ENCODE measurements at regions not wholly inside any gene's neighbourhood (a gene's known extent, or its start where the extent isn't known, plus 50 kb on each side); places are given as distances from the start of the nearest gene placed in this dataset.

GRCh38 chr9:82808478-82808877 lies 254.5 kb downstream of the RASEF start:
- Histone ChIP-seq H3K9ac (ENCODE audit: low read depth, low read length, poor library complexity, severe bottlenecking) (no peak overlapping the region), H4K20me1 (ENCODE audit: insufficient read depth, low read length, poor library complexity, severe bottlenecking) (no peaks in the 10 kb centered on the region), H2AFZ (ENCODE audit: low read length) (no peak overlapping the region), H3K4me2 (ENCODE audit: low read depth, low read length, poor library complexity, severe bottlenecking) (no peak overlapping the region), H3F3A (ENCODE audit: low read depth) (no peaks in the 10 kb centered on the region), H3K9me3 (ENCODE audit: insufficient read depth, low read depth, low read length) (no peaks in the 10 kb centered on the region), H3K9me2 (replicated peaks; ENCODE audit: low read depth, low read length) (no peaks in the 10 kb centered on the region), H3K79me2 (ENCODE audit: insufficient read depth, low read length) (no peaks in the 10 kb centered on the region), H3K27me3 (ENCODE audit: insufficient read depth, low read length, poor library complexity, severe bottlenecking) (no peaks in the 10 kb centered on the region), H3K4me3 (ENCODE audit: low read length, poor library complexity, severe bottlenecking) (no peak overlapping the region), H3K4me1 (ENCODE audit: insufficient read depth, low read length, poor library complexity, severe bottlenecking) (peaks cover 37% of the 10 kb centered on the region), H3K36me3 (ENCODE audit: insufficient read depth, low read length) (no peaks in the 10 kb centered on the region)
- no peak for TF ChIP-seq EZH2phosphoT487 (IDR thresholded peaks at IDR 0.05; ENCODE audit: borderline replicate concordance)
- no peak for TF ChIP-seq CTCF (conservative IDR thresholded peaks at IDR 0.05; ENCODE audit: low read length)

GRCh38 chr9:82810915-82811314 lies 252.0 kb downstream of the RASEF start:
- peaks cover 28% of the 10 kb centered on the region for H3K4me1 ChIP-seq (ENCODE audit: insufficient read depth, low read length, poor library complexity, severe bottlenecking)
- H3K4me2 ChIP-seq (ENCODE audit: low read depth, low read length, poor library complexity, severe bottlenecking) = no peak overlapping the region
- no peaks in the 10 kb centered on the region for H3K9me3 ChIP-seq (ENCODE audit: insufficient read depth, low read depth, low read length)

GRCh38 chr9:82819260-82819659 lies 243.7 kb downstream of the RASEF start:
- no peaks in the 10 kb centered on the region for H3K9me2 ChIP-seq (replicated peaks; ENCODE audit: low read depth, low read length)
- no peaks in the 10 kb centered on the region for H3F3A ChIP-seq (ENCODE audit: low read depth)
- H4K20me1 ChIP-seq (ENCODE audit: insufficient read depth, low read length, poor library complexity, severe bottlenecking) = no peaks in the 10 kb centered on the region
- no peaks in the 10 kb centered on the region for H3K79me2 ChIP-seq (ENCODE audit: insufficient read depth, low read length)
- no peak overlapping the region for H3K9ac ChIP-seq (ENCODE audit: low read depth, low read length, poor library complexity, severe bottlenecking)
- H3K36me3 ChIP-seq (ENCODE audit: insufficient read depth, low read length) = no peaks in the 10 kb centered on the region
- H3K27me3 ChIP-seq (ENCODE audit: insufficient read depth, low read length, poor library complexity, severe bottlenecking) = no peaks in the 10 kb centered on the region
- H2AFZ ChIP-seq (ENCODE audit: low read length) = no peak overlapping the region
- H3K4me2 ChIP-seq (ENCODE audit: low read depth, low read length, poor library complexity, severe bottlenecking) = no peak overlapping the region
- no peak overlapping the region for H3K4me3 ChIP-seq (ENCODE audit: low read length, poor library complexity, severe bottlenecking)
- H3K9me3 ChIP-seq (ENCODE audit: insufficient read depth, low read depth, low read length) = peaks cover 10% of the 10 kb centered on the region
- peaks cover 7% of the 10 kb centered on the region for H3K4me1 ChIP-seq (ENCODE audit: insufficient read depth, low read length, poor library complexity, severe bottlenecking)
- TF ChIP-seq CTCF (conservative IDR thresholded peaks at IDR 0.05; ENCODE audit: low read length) = no peak
- TF ChIP-seq EZH2phosphoT487 (IDR thresholded peaks at IDR 0.05; ENCODE audit: borderline replicate concordance) = no peak

More at GRCh38 chr9:82810915-82811314, 252.0 kb downstream of the RASEF start:
- Histone ChIP-seq H3K36me3 (ENCODE audit: insufficient read depth, low read length) (no peaks in the 10 kb centered on the region), H3K27me3 (ENCODE audit: insufficient read depth, low read length, poor library complexity, severe bottlenecking) (no peaks in the 10 kb centered on the region), H3F3A (ENCODE audit: low read depth) (no peaks in the 10 kb centered on the region), H3K79me2 (ENCODE audit: insufficient read depth, low read length) (no peaks in the 10 kb centered on the region), H3K9me2 (replicated peaks; ENCODE audit: low read depth, low read length) (no peaks in the 10 kb centered on the region), H3K9ac (ENCODE audit: low read depth, low read length, poor library complexity, severe bottlenecking) (no peak overlapping the region), H2AFZ (ENCODE audit: low read length) (no peak overlapping the region; the same call in 1 of the 2 replicates), H3K4me3 (ENCODE audit: low read length, poor library complexity, severe bottlenecking) (no peak overlapping the region), H4K20me1 (ENCODE audit: insufficient read depth, low read length, poor library complexity, severe bottlenecking) (no peaks in the 10 kb centered on the region)
- TF ChIP-seq EZH2phosphoT487 (IDR thresholded peaks at IDR 0.05; ENCODE audit: borderline replicate concordance) (no peak), CTCF (conservative IDR thresholded peaks at IDR 0.05; ENCODE audit: low read length) (no peak)

Data from Loucy (cell line).